Gastrocnemius medialis (tissue), 4 donors: ENCODE measurements at regions not wholly inside any gene's neighbourhood (a gene's known extent, or its start where the extent isn't known, plus 50 kb on each side); places are given as distances from the start of the nearest gene placed in this dataset.

Experiments
- POLR2A ChIP-seq, 2 donors: fragments of 450-650 bp; IDR thresholded peaks; one replicate each; pipeline ENCODE4 v1.6.1; 2017; ENCODE audit warnings: antibody characterized with exemption in 2 of 2, mild to moderate bottlenecking in 2 of 2, moderate library complexity in 2 of 2
- TF ChIP-seq, protein P1 (sequence below), 5 experiments: fragments of 450-650 bp in 3 of 5; fragments of 200-600 bp in 2 of 5; sonication (generic) in 2 of 5; IDR thresholded peaks in 4 of 5; conservative IDR thresholded peaks in 1 of 5; 1 replicate in 4 of 5; 2 replicates in 1 of 5; pipeline ENCODE4 v1.5.1; 2016 to 2019; ENCODE audit warnings: antibody characterized with exemption in 5 of 5, mild to moderate bottlenecking in 3 of 5, moderate library complexity in 3 of 5

DNA sequence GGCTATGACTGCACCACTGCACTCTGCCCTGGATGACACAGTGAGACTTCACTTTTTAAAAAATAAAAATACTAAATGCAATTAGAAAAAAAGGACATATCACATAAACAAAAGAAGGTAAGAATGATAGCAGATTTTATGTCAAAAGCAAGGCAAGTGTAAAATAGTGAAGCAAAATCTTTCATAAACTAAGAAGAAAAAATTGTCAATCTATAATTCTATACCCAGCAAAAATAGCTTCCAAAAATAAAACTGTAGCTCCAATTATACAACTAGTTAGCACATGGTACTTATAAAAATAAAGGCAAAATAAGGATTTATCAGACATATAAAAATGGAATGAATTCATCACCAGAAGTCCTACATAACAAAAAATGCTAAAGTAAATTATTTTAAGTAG is 85.4 kb upstream of the SVIL start:
- TF ChIP-seq, protein P1, sequence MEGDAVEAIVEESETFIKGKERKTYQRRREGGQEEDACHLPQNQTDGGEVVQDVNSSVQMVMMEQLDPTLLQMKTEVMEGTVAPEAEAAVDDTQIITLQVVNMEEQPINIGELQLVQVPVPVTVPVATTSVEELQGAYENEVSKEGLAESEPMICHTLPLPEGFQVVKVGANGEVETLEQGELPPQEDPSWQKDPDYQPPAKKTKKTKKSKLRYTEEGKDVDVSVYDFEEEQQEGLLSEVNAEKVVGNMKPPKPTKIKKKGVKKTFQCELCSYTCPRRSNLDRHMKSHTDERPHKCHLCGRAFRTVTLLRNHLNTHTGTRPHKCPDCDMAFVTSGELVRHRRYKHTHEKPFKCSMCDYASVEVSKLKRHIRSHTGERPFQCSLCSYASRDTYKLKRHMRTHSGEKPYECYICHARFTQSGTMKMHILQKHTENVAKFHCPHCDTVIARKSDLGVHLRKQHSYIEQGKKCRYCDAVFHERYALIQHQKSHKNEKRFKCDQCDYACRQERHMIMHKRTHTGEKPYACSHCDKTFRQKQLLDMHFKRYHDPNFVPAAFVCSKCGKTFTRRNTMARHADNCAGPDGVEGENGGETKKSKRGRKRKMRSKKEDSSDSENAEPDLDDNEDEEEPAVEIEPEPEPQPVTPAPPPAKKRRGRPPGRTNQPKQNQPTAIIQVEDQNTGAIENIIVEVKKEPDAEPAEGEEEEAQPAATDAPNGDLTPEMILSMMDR (IDR thresholded peaks at IDR 0.05 in 4 of 5, conservative IDR thresholded peaks at IDR 0.05 in 1 of 5): no peak
- TF ChIP-seq POLR2A (IDR thresholded peaks at IDR 0.05): no peak
